ENCODE measurements at regions not wholly inside any gene's neighbourhood (a gene's known extent, or its start where the extent isn't known, plus 50 kb on each side); places are given as distances from the start of the nearest gene placed in this dataset.
A peak's percentile ranks its signal among the peaks of the same experiment; 100 is the strongest.

DNA sequence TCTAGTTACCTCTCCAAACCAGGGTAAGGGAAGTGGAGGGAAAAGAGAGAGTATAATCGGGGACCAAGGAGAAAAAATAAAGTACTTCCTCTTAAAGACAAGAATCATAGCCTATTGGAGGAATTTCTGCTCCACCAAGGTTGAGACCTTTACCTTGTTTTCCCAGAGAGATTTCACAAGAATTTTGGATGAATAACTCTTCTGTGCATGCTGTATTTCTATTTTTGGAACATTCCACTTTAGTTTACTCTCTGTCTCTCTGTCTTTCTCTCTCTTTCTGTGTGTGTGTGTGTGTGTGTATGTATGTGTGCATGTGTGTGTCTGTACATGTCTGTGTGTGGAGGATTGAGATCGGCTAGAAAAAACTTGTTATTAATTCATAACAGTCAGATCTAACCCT lies 318.4 kb upstream of the RGS18 start:
- Histone ChIP-seq H3K36me3 (replicated peaks; ENCODE audit: low read depth, low read length) (no peaks in the 10 kb centered on the region), H3K27ac (ENCODE audit: low read length) (no peak overlapping the region), H2AFZ (ENCODE audit: low read depth, low read length) (peak overlapping the region; percentile 15; the same call in 1 of the 2 replicates), H4K20me1 (ENCODE audit: insufficient read depth, low read length) (no peaks in the 10 kb centered on the region), H3K9ac (ENCODE audit: low read length) (no peak overlapping the region), H3K4me1 (ENCODE audit: low read length) (no peaks in the 10 kb centered on the region), H3K27me3 (ENCODE audit: low read depth, low read length) (no peaks in the 10 kb centered on the region), H3K9me3 (ENCODE audit: insufficient read depth, low read length) (no peaks in the 10 kb centered on the region), H3K79me2 (ENCODE audit: low read length) (no peaks in the 10 kb centered on the region), H3K4me3 (ENCODE audit: low read length) (no peak overlapping the region), H3K4me2 (ENCODE audit: low read length) (no peak overlapping the region)
- TF ChIP-seq, protein P1, sequence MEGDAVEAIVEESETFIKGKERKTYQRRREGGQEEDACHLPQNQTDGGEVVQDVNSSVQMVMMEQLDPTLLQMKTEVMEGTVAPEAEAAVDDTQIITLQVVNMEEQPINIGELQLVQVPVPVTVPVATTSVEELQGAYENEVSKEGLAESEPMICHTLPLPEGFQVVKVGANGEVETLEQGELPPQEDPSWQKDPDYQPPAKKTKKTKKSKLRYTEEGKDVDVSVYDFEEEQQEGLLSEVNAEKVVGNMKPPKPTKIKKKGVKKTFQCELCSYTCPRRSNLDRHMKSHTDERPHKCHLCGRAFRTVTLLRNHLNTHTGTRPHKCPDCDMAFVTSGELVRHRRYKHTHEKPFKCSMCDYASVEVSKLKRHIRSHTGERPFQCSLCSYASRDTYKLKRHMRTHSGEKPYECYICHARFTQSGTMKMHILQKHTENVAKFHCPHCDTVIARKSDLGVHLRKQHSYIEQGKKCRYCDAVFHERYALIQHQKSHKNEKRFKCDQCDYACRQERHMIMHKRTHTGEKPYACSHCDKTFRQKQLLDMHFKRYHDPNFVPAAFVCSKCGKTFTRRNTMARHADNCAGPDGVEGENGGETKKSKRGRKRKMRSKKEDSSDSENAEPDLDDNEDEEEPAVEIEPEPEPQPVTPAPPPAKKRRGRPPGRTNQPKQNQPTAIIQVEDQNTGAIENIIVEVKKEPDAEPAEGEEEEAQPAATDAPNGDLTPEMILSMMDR (IDR thresholded peaks at IDR 0.05; ENCODE audit: low read depth, low read length) = no peak
- no peak for TF ChIP-seq EZH2phosphoT487 (IDR thresholded peaks at IDR 0.05; ENCODE audit: low read depth)

DNA sequence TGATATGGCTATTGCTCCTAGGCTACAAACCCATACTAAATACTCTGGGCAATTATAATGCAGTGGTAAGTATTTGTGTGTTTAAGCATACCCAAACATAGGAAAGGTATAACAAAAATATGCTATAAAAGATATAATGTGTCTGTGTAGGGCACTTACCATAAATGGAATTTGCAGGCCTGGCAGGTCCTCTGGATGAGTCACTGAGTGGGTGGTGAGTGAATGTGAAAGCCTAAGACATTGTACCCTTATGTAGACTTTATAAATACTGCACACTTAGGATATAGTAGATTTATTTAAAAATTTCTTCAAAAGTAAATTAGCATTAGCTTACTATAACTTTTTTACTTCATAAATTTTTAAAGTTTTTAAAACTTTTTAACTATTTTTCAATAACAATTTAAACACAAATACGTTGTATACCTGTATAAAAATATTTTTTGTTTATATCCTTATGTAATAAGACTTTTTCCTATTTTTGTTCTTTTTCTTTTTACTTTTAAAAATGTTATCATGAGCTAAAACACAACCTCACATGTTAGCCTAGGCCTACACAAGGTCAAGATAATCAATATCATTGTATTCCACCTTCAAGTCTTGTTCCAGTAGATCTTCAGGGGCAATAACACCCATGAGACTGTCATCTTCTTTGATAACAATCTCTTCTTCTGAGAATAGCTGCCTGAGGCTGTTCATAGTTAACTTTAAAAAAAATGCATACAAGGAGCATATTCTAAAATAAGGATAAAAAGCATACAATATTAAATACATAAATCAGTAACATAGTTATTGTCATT lies 306.3 kb upstream of the RGS18 start:
- H2AFZ ChIP-seq (ENCODE audit: low read depth, low read length) = no peak overlapping the region
- no peaks in the 10 kb centered on the region for H3K27me3 ChIP-seq (ENCODE audit: low read depth, low read length)
- no peaks in the 10 kb centered on the region for H3K36me3 ChIP-seq (replicated peaks; ENCODE audit: low read depth, low read length)
- H3K79me2 ChIP-seq (ENCODE audit: low read length) = no peaks in the 10 kb centered on the region
- H3K9me3 ChIP-seq (ENCODE audit: insufficient read depth, low read length) = no peaks in the 10 kb centered on the region
- TF ChIP-seq, protein P1 (IDR thresholded peaks at IDR 0.05; ENCODE audit: low read depth, low read length) = no peak
- no peak for TF ChIP-seq EZH2phosphoT487 (IDR thresholded peaks at IDR 0.05; ENCODE audit: low read depth)
- no peak overlapping the region for H3K9ac ChIP-seq (ENCODE audit: low read length)
- H3K27ac ChIP-seq (ENCODE audit: low read length) = no peak overlapping the region
- H4K20me1 ChIP-seq (ENCODE audit: insufficient read depth, low read length) = no peaks in the 10 kb centered on the region
- H3K4me1 ChIP-seq (ENCODE audit: low read length) = no peaks in the 10 kb centered on the region
- H3K4me2 ChIP-seq (ENCODE audit: low read length) = no peak overlapping the region
- no peak overlapping the region for H3K4me3 ChIP-seq (ENCODE audit: low read length)

DNA sequence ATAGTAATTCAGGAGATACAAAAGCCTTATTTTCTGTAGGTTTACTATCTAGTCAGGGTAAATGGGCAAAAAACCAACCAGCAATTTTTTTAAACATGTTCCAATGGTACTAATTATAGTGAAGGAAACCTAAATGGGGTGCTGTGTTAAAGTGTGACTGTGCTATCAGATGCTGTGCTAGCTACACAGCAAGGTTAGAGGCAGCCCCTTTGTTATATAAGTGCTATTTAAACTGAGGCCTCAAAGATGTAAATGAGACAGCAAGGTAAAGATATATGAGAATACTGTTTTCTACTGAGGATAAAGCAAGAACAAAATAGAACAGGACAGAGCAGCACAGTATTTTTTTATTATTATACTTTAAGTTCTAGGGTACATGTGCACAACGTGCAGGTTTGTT lies 305.4 kb upstream of the RGS18 start:
- Histone ChIP-seq H3K9ac (ENCODE audit: low read length) (no peak overlapping the region), H3K4me1 (ENCODE audit: low read length) (no peaks in the 10 kb centered on the region), H3K79me2 (ENCODE audit: low read length) (no peaks in the 10 kb centered on the region), H3K4me3 (ENCODE audit: low read length) (no peak overlapping the region), H2AFZ (ENCODE audit: low read depth, low read length) (no peak overlapping the region), H3K9me3 (ENCODE audit: insufficient read depth, low read length) (no peaks in the 10 kb centered on the region), H3K36me3 (replicated peaks; ENCODE audit: low read depth, low read length) (no peaks in the 10 kb centered on the region), H4K20me1 (ENCODE audit: insufficient read depth, low read length) (no peaks in the 10 kb centered on the region), H3K4me2 (ENCODE audit: low read length) (no peak overlapping the region), H3K27me3 (ENCODE audit: low read depth, low read length) (no peaks in the 10 kb centered on the region), H3K27ac (ENCODE audit: low read length) (no peak overlapping the region)
- no peak for TF ChIP-seq EZH2phosphoT487 (IDR thresholded peaks at IDR 0.05; ENCODE audit: low read depth)
- TF ChIP-seq, protein P1 (IDR thresholded peaks at IDR 0.05; ENCODE audit: low read depth, low read length) = no peak

DNA sequence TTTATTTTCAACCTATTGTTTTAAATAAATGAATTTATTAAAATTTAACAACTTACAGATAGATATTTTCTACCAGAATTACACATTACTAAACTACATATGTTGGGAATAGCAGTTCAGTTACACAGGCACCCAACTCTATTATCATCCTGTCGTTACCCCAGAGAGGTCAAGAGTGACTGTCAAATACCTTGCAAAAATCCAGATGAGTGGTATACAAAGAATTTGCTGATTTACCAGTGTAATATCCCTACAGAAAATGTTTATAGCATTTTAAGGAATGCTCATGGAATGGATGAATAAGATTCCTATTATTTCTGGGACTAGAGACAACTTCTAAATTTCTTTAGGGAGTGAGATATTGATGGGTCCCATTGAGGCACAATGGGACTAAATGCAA lies 300.7 kb upstream of the RGS18 start:
- TF ChIP-seq, protein P1 (IDR thresholded peaks at IDR 0.05; ENCODE audit: low read depth, low read length) = no peak
- no peak for TF ChIP-seq EZH2phosphoT487 (IDR thresholded peaks at IDR 0.05; ENCODE audit: low read depth)
- Histone ChIP-seq H3K9me3 (ENCODE audit: insufficient read depth, low read length) (no peaks in the 10 kb centered on the region), H3K9ac (ENCODE audit: low read length) (no peak overlapping the region), H3K27ac (ENCODE audit: low read length) (no peak overlapping the region), H3K79me2 (ENCODE audit: low read length) (no peaks in the 10 kb centered on the region), H3K4me1 (ENCODE audit: low read length) (no peaks in the 10 kb centered on the region), H2AFZ (ENCODE audit: low read depth, low read length) (no peak overlapping the region), H3K4me2 (ENCODE audit: low read length) (no peak overlapping the region), H3K27me3 (ENCODE audit: low read depth, low read length) (no peaks in the 10 kb centered on the region), H3K36me3 (replicated peaks; ENCODE audit: low read depth, low read length) (no peaks in the 10 kb centered on the region), H4K20me1 (ENCODE audit: insufficient read depth, low read length) (no peaks in the 10 kb centered on the region), H3K4me3 (ENCODE audit: low read length) (no peak overlapping the region)
